Stimulated activated CD8-positive, alpha-beta memory T cell treated with anti-CD3 and anti-CD28 coated beads, Interleukin-15, amount 100 ng/mL, for 4 hours (primary cell): ENCODE measurements at regions not wholly inside any gene's neighbourhood (a gene's known extent, or its start where the extent isn't known, plus 50 kb on each side); places are given as distances from the start of the nearest gene placed in this dataset.

Experiments
- DNase-seq, 2 donors: peaks; one replicate each; pipeline ENCODE4 v3.0.0-alpha.2; 2020; ENCODE audit warnings: low read depth in 2 of 2

GRCh38 chr1:199282751-199283305, 644.0 kb downstream of the PTPRC start:
- no peak for DNase-seq

- no peak for DNase-seq
Observed at GRCh38 chr1:199283794-199284193, 645.0 kb downstream of the PTPRC start.

- DNase-seq, result no peak
Observed at GRCh38 chr1:199287206-199287605, 648.4 kb downstream of the PTPRC start.

- DNase-seq, result no peak
Observed at GRCh38 chr1:199287647-199288046, 648.8 kb downstream of the PTPRC start.

- DNase-seq, result no peak
Observed at GRCh38 chr1:199290186-199290585, 651.3 kb downstream of the PTPRC start.

GRCh38 chr1:199291022-199291740, 652.3 kb downstream of the PTPRC start:
- no peak for DNase-seq

GRCh38 chr1:199292896-199293295, 654.1 kb downstream of the PTPRC start:
- no peak for DNase-seq

- no peak for DNase-seq
Observed at GRCh38 chr1:199295107-199295506, 656.3 kb downstream of the PTPRC start.

GRCh38 chr1:199297174-199297573, 658.3 kb downstream of the PTPRC start:
- no peak for DNase-seq

GRCh38 chr1:199297887-199298286, 659.0 kb downstream of the PTPRC start:
- DNase-seq, result no peak

- DNase-seq, result no peak
Observed at GRCh38 chr1:199298825-199299224, 660.0 kb downstream of the PTPRC start.

- DNase-seq, result no peak
Observed at GRCh38 chr1:199301472-199302217, 662.8 kb downstream of the PTPRC start.

- no peak for DNase-seq
Observed at GRCh38 chr1:199302554-199302953, 663.7 kb downstream of the PTPRC start.

- no peak for DNase-seq
Observed at GRCh38 chr1:199303035-199303434, 664.2 kb downstream of the PTPRC start.

- DNase-seq, result no peak
Observed at GRCh38 chr1:199305053-199305452, 666.2 kb downstream of the PTPRC start.

GRCh38 chr1:199307496-199308264, 668.8 kb downstream of the PTPRC start:
- no peak for DNase-seq

- DNase-seq, result no peak
Observed at GRCh38 chr1:199308349-199308846, 669.6 kb downstream of the PTPRC start.

- DNase-seq, result no peak
Observed at GRCh38 chr1:199310708-199311107, 671.9 kb downstream of the PTPRC start.

GRCh38 chr1:199311478-199312262, 672.8 kb downstream of the PTPRC start:
- DNase-seq, result no peak

GRCh38 chr1:199312626-199313025, 673.8 kb downstream of the PTPRC start:
- no peak for DNase-seq

- DNase-seq, result no peak
Observed at GRCh38 chr1:199313444-199313843, 674.6 kb downstream of the PTPRC start.
